IPS DF 4.7 (cell line): ENCODE measurements at regions not wholly inside any gene's neighbourhood (a gene's known extent, or its start where the extent isn't known, plus 50 kb on each side); places are given as distances from the start of the nearest gene placed in this dataset.
"Not testable (repeated sequence)": the region's sequence is repeated elsewhere in the genome, so short reads cannot be mapped to it uniquely, and the experiment has no call there.

Experiments
- DNase-seq: peaks from one replicate; pipeline ENCODE4 v3.0.0-alpha.2; 2013; ENCODE audit warnings: low spot score; ENCODE audit errors: extremely low read depth

GRCh38 chr4:34506511-34507092 lies 1737.7 kb downstream of the ARAP2 start:
- DNase-seq = not testable (repeated sequence)

GRCh38 chr4:34512616-34513015 lies 1731.7 kb downstream of the ARAP2 start:
- DNase-seq = peak; percentile 22

- DNase-seq = no peak
Observed at GRCh38 chr4:34516524-34516923, 1727.8 kb downstream of the ARAP2 start.

GRCh38 chr4:34534916-34535315 lies 1709.4 kb downstream of the ARAP2 start:
- DNase-seq = no peak

DNA sequence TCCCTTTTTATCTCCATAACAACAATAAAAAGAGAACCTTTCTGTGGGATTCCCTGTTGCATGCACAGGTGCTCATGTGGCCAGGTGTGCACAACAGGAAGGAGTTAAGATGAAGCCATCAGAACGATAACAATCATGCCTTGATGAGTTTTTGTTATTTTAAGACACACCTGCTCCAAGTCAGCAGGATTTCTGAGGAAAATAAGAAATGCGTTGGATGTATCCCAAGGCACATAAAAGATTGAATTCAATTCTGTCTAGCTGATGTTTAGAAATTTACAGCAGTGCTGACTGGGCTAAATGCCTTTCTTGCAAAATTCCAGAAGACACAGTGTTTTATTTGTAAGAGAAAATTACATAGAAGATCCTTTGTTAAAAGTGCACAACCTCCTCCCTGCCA lies 1678.2 kb downstream of the ARAP2 start:
- DNase-seq = no peak

GRCh38 chr4:34572026-34572425 lies 1672.3 kb downstream of the ARAP2 start:
- DNase-seq = no peak

DNA sequence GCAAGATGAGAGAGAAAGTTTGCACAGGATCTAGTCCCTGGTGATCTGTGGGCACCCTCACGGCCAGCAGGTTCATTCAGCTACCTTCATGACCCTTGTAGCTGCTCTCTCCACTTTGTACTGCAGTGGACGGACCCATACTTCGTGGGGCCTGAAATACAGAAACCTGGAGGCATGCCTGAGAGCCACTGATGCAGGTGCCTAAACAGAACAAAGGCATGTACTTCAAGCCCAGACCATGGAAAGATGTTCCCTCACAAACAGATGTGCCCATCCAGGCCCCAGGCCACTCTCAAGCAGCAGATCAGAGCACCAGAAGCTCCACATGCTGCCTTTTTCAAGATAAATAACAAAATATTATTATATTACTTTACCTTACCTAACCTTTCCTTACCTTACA lies 1629.0 kb downstream of the ARAP2 start:
- DNase-seq = no peak

DNA sequence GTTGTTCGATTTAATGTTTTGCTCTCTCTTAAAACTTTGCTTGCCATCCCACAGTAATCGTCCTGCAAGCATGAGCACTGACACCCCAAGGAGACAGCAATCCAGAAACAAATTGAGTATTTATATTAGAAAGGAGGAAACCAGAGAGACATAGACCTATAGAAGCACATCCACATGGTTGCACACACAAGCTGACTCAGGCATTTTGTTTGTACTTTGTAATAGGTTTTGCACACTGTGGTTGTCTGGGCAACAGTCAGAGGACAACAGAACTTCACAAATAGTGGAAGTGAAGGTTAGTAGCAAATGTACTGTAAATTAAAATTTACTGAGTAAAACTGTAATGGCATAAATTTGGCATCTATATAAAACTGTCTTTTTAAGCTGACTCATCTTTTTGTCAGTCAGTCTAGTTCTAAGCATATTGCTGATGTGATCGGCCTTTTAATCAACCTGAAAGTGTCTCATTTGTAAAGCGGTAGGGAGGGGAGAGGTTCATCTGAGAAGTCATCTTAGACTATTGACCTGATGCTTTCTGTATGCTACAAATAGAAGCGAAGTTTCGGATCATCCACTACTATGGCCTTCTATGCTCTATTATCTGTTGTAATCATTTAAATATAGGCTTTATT lies 1624.7 kb downstream of the ARAP2 start:
- DNase-seq = no peak

GRCh38 chr4:34628471-34628870 lies 1615.8 kb downstream of the ARAP2 start:
- DNase-seq = no peak

DNA sequence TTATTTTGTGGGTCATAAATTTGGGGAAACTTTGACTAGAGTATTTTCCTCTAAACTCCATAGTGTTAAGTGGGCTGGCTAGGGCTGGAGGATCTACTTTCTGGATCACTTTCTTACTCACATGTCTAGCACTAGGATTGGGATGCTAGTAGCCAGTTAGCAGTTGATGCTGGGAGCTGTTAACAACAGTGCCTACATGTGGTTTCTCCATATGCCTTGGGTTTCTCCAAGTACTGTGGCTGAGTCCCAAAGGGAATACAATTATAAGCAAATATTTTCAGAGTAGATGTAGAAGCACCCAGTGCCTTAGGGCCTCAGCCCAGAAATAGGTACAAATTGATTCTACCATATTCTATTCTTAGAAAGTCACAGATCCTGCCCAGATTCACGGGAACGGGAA lies 1614.9 kb downstream of the ARAP2 start:
- no peak for DNase-seq

DNA sequence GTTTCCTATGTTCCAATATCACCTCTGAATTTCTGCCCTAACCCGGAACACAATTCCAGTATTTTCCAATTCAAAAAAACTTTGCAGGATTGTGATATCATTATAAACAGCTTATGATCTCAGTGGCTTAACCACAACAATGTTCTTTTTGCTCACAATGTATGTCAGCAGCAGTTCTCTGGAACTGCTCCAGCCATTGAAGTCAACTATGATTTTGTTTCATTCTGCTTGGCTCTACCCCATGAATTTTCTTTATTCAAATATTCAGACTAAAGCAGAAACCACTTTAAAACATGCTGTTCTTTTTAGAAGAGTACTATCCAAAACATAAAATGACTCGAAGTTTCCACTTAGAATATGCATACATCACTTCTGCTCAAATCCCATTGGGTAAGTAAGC lies 1611.1 kb downstream of the ARAP2 start:
- DNase-seq = no peak

DNA sequence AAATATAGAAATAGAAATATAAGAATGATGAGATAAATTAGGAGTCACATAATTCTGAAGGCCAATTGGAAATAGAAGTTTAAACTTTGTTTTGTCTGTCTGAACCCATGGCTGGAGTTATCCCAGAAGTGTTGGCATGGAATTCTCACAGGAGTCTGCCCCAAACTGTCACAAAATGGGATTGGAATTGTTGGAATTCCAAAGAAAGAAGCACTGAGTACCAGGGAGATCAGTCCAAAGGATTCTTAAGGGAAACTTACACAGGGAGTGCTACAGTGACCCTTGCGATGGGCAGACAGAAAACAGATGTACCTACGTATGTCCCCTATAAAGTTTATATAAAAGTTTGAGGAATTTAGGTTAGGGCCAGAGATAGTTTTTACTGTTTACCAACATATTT lies 1607.7 kb downstream of the ARAP2 start:
- DNase-seq = no peak

DNA sequence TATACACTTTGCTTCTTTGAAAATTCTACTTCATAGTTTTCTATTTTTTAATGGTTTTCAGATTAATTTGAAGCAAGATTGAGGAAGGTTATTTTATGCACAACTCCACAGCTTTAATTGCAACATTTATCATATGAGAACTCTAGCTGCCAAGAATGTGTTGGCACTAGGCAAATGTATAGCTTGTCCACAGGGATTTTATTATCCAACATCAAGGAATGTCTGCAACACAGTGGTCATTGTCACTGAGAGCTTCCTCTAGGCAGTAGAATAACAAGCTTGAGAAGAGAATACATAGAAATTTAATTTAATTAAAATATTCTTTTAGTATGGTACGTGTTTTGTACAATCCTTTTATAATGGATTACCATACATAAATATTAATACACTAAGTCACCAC lies 1600.8 kb downstream of the ARAP2 start:
- no peak for DNase-seq

- DNase-seq = no peak
Observed at GRCh38 chr4:34644579-34645115, 1599.7 kb downstream of the ARAP2 start.

DNA sequence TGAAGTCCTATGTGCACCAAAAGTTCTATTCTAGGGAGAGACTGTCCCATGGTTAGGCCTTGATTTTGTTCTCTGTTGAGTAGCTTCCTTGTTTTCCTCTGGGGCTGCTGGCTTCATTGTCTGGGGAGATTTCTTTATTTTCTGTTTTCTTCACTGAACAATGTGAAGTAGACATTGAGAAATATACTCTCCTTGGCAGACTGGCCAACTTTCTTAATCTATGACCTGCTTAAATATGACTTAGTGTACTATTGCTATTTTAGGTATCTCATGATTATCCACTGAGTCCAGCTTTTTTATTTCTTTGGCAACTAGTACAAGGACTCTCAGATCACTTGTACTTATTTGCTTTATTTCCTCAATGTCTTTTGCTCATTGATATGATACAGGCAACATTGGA lies 1594.6 kb downstream of the ARAP2 start:
- no peak for DNase-seq

DNA sequence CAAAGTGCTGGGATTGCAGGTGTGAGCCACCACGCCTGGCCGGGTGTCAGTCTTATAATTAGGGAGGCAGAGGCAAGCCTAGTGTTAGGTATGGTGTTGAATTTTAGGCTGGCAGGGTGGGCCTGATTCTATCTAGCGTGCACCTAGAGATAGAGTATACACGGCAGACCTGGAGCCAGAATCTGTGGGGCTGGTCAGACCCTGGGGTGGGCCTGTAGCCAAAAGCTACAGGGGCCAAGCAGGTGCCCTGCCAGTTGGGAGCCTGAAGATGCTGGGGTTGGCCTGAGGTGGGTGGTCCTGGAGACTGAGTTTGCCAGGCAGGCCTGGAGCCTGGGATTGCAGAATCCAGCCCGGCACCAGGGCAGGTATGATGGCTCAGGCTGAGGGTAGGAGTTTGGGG lies 1580.3 kb downstream of the ARAP2 start:
- no peak for DNase-seq

GRCh38 chr4:34676400-34676799 lies 1567.9 kb downstream of the ARAP2 start:
- no peak for DNase-seq

GRCh38 chr4:34678431-34678830 lies 1565.9 kb downstream of the ARAP2 start:
- no peak for DNase-seq

- DNase-seq = no peak
Observed at GRCh38 chr4:34679228-34679627, 1565.1 kb downstream of the ARAP2 start.

DNA sequence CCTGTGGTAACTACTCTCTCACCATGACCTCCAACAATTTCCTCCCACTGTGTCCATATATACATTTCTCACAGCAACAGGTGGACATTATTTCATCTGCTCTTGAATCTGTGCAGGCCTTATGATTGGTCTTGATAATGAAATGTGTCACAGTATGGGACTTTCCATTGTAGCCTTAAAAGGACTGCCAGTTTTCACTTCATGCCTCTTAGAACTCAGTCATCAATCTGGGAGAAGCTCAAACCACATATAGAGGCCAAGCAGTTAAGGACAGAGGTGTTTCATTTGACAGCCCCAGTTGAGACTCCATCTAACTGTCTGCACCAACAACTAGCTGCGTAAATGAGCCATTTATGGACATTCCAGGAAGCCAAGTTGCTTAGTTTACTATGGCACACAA lies 1534.8 kb downstream of the ARAP2 start:
- DNase-seq = no peak

DNA sequence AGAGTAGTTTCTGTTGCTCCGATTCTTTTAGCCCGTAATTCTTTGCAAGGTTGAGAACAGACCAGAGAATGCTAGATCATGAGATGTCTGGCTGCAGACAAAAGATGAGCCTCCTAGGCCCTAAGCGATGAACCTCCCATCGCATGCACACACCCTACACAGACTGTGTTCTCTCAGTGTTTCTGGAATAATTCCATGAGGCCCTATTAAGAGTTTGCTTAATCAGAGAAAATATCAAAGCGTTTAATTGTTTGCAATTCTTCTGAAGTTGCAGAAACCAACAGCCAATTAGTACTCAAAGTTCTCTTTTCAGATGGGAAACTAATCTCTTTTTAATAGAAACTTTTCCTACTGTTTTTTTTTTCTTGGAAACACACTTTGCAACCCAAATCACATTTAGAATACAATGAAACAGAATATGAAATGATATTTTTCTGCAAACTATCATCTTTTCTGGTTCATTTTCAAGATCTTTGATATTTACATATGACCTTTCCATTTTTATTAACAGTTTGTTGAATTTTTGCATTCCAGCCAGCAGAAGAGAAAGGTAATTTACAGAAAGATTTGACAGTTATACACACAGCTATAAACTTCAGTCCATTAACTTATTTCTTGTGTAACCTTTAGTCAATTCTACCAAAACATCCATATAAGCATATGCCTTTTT lies 1525.6 kb downstream of the ARAP2 start:
- DNase-seq = no peak

DNA sequence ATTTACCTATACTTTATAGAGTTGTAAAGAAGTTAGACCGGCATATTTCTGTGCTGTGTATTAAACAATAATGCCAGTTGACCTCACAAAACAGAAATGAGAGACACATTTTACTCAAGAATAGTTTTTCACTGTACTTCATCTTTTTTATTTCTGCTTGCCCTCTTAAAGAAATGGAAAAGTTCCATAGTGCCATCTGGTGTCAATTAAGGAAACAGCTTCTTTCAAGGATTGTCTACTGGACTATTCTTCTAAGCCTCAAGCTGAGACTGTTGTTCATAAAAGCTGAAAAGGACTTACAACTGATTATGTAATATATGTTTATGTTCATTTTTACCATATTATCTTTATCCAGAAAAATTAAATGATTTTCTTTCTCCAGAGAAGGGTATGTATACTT lies 1523.7 kb downstream of the ARAP2 start:
- peak; percentile 16 for DNase-seq

GRCh38 chr4:34721835-34722234 lies 1522.5 kb downstream of the ARAP2 start:
- no peak for DNase-seq
